Sigmoid colon (tissue), 6 donors: ENCODE measurements at regions not wholly inside any gene's neighbourhood (a gene's known extent, or its start where the extent isn't known, plus 50 kb on each side); places are given as distances from the start of the nearest gene placed in this dataset.

Experiments
- DNase-seq: peaks from one replicate; pipeline ENCODE4 v3.0.0-alpha.2; 2019
- H3K27ac ChIP-seq, 4 donors: fragments of 200-600 bp; sonication (generic); one replicate each; pipeline ENCODE4 v1.5.1; 2016 to 2019; ENCODE audit warnings: mild to moderate bottlenecking in 1 of 4
- H3K27me3 ChIP-seq, 3 donors: fragments of 200-600 bp; sonication (generic); one replicate each; pipeline ENCODE4 v1.5.1; 2019; ENCODE audit warnings: mild to moderate bottlenecking in 1 of 3
- H3K36me3 ChIP-seq, 4 donors: fragments of 200-600 bp; sonication (generic); one replicate each; pipeline ENCODE4 v1.5.1; 2016 to 2019
- H3K4me1 ChIP-seq, 4 donors: fragments of 200-600 bp; sonication (generic); one replicate each; pipeline ENCODE4 v1.5.1; 2017 to 2019
- H3K4me3 ChIP-seq, 4 donors: fragments of 200-600 bp; sonication (generic); one replicate each; pipeline ENCODE4 v1.5.1; 2017 to 2019; ENCODE audit warnings: mild to moderate bottlenecking in 2 of 4, moderate library complexity in 1 of 4
- H3K9me3 ChIP-seq, 4 donors: fragments of 200-600 bp in 3 of 4; sonication (generic) in 3 of 4; one replicate each; pipeline versions ENCODE4 v1.5.1 to v1.6.1; 2013 to 2019
- CTCF ChIP-seq, 4 experiments: fragments of 450-650 bp in 3 of 4; fragments of 200-600 bp in 1 of 4; IDR thresholded peaks; one replicate each; pipeline ENCODE4 v1.5.1; 2016 to 2019; ENCODE audit warnings: antibody characterized with exemption in 4 of 4, mild to moderate bottlenecking in 3 of 4, moderate library complexity in 2 of 4
- EP300 ChIP-seq, 4 donors: sonication (generic); formaldehyde crosslinking; IDR thresholded peaks; one replicate each; pipeline ENCODE4 v1.6.1; 2017; ENCODE audit warnings: antibody characterized with exemption in 4 of 4
- POLR2A ChIP-seq, 2 donors: fragments of 450-650 bp; IDR thresholded peaks; one replicate each; pipeline ENCODE4 v1.6.1; 2016; ENCODE audit warnings: antibody characterized with exemption in 2 of 2, mild to moderate bottlenecking in 2 of 2, moderate library complexity in 2 of 2
- POLR2AphosphoS5 ChIP-seq, 4 donors: sonication (generic); formaldehyde crosslinking; IDR thresholded peaks; one replicate each; pipeline ENCODE4 v1.6.1; 2017; ENCODE audit warnings: antibody characterized with exemption in 4 of 4
- WGBS, 2 donors: extraction: QIAGEN DNeasy Blood & Tissue Kit; methylation state at CpG; one replicate each; pipeline ENCODE4 v1.1.7; 2013; 5-methylcytosine and 5-hydroxymethylcytosine counted together
- intact Hi-C: fragments of 100-400 bp; cut with DNase I; formaldehyde crosslinking; loops from one replicate; pipeline ENCODE4 v1.15.1; 2023
- donor health status: healthy with polysubstance abuse.
- donor health status: healthy.

GRCh38 chr12:30829876-30830275, 75.1 kb upstream of the CAPRIN2 start:
- no peak overlapping the region for H3K27ac ChIP-seq
- H3K9me3 ChIP-seq: no peaks in the 10 kb centered on the region
- no peaks in the 10 kb centered on the region for H3K36me3 ChIP-seq
- no peak overlapping the region for H3K4me3 ChIP-seq
- H3K27me3 ChIP-seq: no peaks in the 10 kb centered on the region
- no peaks in the 10 kb centered on the region for H3K4me1 ChIP-seq
- TF ChIP-seq EP300 (IDR thresholded peaks at IDR 0.05) (no peak), CTCF (IDR thresholded peaks at IDR 0.05) (no peak), POLR2A (IDR thresholded peaks at IDR 0.05) (no peak), POLR2AphosphoS5 (IDR thresholded peaks at IDR 0.05) (no peak)
- intact Hi-C loops: no loop called here
- DNase-seq: no peak
- WGBS, 2 donors: 58 to 65% methylated on average over 1 of the region's 1 CpG

- Histone ChIP-seq H3K36me3 (no peaks in the 10 kb centered on the region), H3K4me1 (no peaks in the 10 kb centered on the region), H3K4me3 (no peak overlapping the region), H3K27me3 (no peaks in the 10 kb centered on the region), H3K9me3 (no peaks in the 10 kb centered on the region), H3K27ac (no peak overlapping the region)
- TF ChIP-seq EP300 (IDR thresholded peaks at IDR 0.05) (no peak), CTCF (IDR thresholded peaks at IDR 0.05) (no peak), POLR2A (IDR thresholded peaks at IDR 0.05) (no peak), POLR2AphosphoS5 (IDR thresholded peaks at IDR 0.05) (no peak)
- intact Hi-C loops: no loop called here
- 69 to 94% methylated on average over 4 of the region's 4 CpGs for WGBS, 2 donors
- no peak for DNase-seq
Measured at GRCh38 chr12:30828686-30829085, 73.9 kb upstream of the CAPRIN2 start.

- TF ChIP-seq CTCF (IDR thresholded peaks at IDR 0.05) (no peak), POLR2A (IDR thresholded peaks at IDR 0.05) (no peak), POLR2AphosphoS5 (IDR thresholded peaks at IDR 0.05) (no peak), EP300 (IDR thresholded peaks at IDR 0.05) (no peak)
- no peaks in the 10 kb centered on the region for H3K36me3 ChIP-seq
- H3K9me3 ChIP-seq: no peaks in the 10 kb centered on the region
- intact Hi-C loops: no loop called here
- H3K4me1 ChIP-seq: peaks cover 0 to 10% (median 7%) of the 10 kb centered on the region in 4 donors
- no peak overlapping the region for H3K27ac ChIP-seq
- WGBS, 2 donors: 77 to 87% methylated on average over 15 of the region's 15 CpGs
- H3K27me3 ChIP-seq: no peaks in the 10 kb centered on the region
- H3K4me3 ChIP-seq: no peak overlapping the region
- DNase-seq: no peak
Measured at GRCh38 chr12:30827101-30828066, 72.6 kb upstream of the CAPRIN2 start.

- no peaks in the 10 kb centered on the region for H3K9me3 ChIP-seq
- no peaks in the 10 kb centered on the region for H3K36me3 ChIP-seq
- peaks cover 0 to 16% (median 9%) of the 10 kb centered on the region in 4 donors for H3K4me1 ChIP-seq
- no peak for DNase-seq
- no peak for TF ChIP-seq EP300 (IDR thresholded peaks at IDR 0.05)
- no peak for TF ChIP-seq POLR2AphosphoS5 (IDR thresholded peaks at IDR 0.05)
- TF ChIP-seq CTCF (IDR thresholded peaks at IDR 0.05): no peak
- TF ChIP-seq POLR2A (IDR thresholded peaks at IDR 0.05): no peak
- intact Hi-C loops: no loop called here
- H3K27ac ChIP-seq: no peak overlapping the region
- no peaks in the 10 kb centered on the region for H3K27me3 ChIP-seq
- WGBS, 2 donors: 87 to 90% methylated on average over 8 of the region's 8 CpGs
- no peak overlapping the region for H3K4me3 ChIP-seq
Measured at GRCh38 chr12:30826276-30826675, 71.5 kb upstream of the CAPRIN2 start.
